Tibial nerve (tissue), 4 donors: ENCODE measurements at regions not wholly inside any gene's neighbourhood (a gene's known extent, or its start where the extent isn't known, plus 50 kb on each side); places are given as distances from the start of the nearest gene placed in this dataset. TPM values are rescaled to one million over a fixed set of nuclear protein-coding genes. Genes with fewer than 3 reads are reported as not detected.

Experiments used
- DNase-seq, 2 donors: peaks; one replicate each; pipeline ENCODE4 v3.0.0-alpha.2; 2019; ENCODE audit warnings: low spot score in 2 of 2
- H3K27ac ChIP-seq, 4 donors: fragments of 200-600 bp; sonication (generic) in 3 of 4; one replicate each; pipeline ENCODE4 v1.5.1; 2017 to 2019; ENCODE audit warnings: mild to moderate bottlenecking in 1 of 4
- H3K27me3 ChIP-seq, 2 donors: fragments of 200-600 bp; sonication (generic) in 1 of 2; one replicate each; pipeline versions ENCODE4 v1.5.1 to v1.6.0; 2017 to 2019
- H3K36me3 ChIP-seq, 3 donors: fragments of 200-600 bp; sonication (generic); one replicate each; pipeline ENCODE4 v1.5.1; 2018 to 2019
- H3K4me1 ChIP-seq, 4 donors: fragments of 200-600 bp; sonication (generic) in 3 of 4; one replicate each; pipeline ENCODE4 v1.5.1; 2017 to 2019
- H3K4me3 ChIP-seq, 4 donors: fragments of 200-600 bp; sonication (generic) in 3 of 4; one replicate each; pipeline ENCODE4 v1.5.1; 2017 to 2019; ENCODE audit warnings: mild to moderate bottlenecking in 1 of 4, moderate library complexity in 1 of 4
- H3K9me3 ChIP-seq, 4 donors: fragments of 200-600 bp; sonication (generic) in 3 of 4; one replicate each; pipeline ENCODE4 v1.5.1; 2017 to 2019
- CTCF ChIP-seq, 5 experiments: fragments of 200-600 bp in 3 of 5; fragments of 450-650 bp in 2 of 5; sonication (generic) in 3 of 5; IDR thresholded peaks; one replicate each; pipeline ENCODE4 v1.5.1; 2016 to 2019; ENCODE audit warnings: antibody characterized with exemption in 5 of 5, mild to moderate bottlenecking in 3 of 5, moderate library complexity in 2 of 5
- EP300 ChIP-seq, 2 donors: sonication (generic); formaldehyde crosslinking; IDR thresholded peaks; one replicate each; pipeline ENCODE4 v1.6.1; 2017; ENCODE audit warnings: antibody characterized with exemption in 2 of 2, mild to moderate bottlenecking in 1 of 2
- POLR2A ChIP-seq, 2 donors: fragments of 450-650 bp; IDR thresholded peaks; one replicate each; pipeline ENCODE4 v1.6.1; 2017; ENCODE audit warnings: antibody characterized with exemption in 2 of 2, mild to moderate bottlenecking in 2 of 2, moderate library complexity in 2 of 2
- WGBS, 2 donors: methylation state at CpG; one replicate each; pipeline ENCODE4 v1.1.5; 2018; 5-methylcytosine and 5-hydroxymethylcytosine counted together
- small RNA-seq: library from RNA; depleted of rRNA; stranded (forward); fragments of <200 nt; gene quantifications from one replicate; pipeline ENCODE3, GENCODE V24; 2016

DNA sequence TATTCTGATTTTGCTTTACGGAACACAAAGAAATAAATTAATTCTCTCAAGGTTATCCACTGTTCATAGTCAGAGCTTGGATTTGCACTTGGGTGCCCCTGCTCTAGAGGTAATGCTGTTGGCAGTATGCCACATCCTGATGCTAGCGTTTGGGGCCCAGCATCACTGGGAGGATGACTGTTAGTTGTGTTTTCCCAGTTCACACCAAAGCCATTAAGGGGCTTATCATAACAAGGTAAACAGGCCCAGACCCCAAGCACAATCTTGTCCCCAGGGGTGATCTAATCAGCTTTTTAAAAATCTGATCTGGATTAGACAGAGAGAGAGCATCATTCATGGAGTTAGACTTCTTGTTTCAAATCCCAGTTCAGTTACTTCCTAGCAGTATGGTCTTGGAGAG lies 60.2 kb upstream of the PBX1 start:
- Histone ChIP-seq H3K4me1 (no peaks in the 10 kb centered on the region), H3K27ac (no peak overlapping the region), H3K36me3 (no peaks in the 10 kb centered on the region), H3K9me3 (peaks cover 0 to 28% (median 0%) of the 10 kb centered on the region in 4 donors), H3K27me3 (no peaks in the 10 kb centered on the region), H3K4me3 (no peak overlapping the region)
- 75 to 77% methylated on average over 2 of the region's 2 CpGs for WGBS, 2 donors
- no peak for DNase-seq
- TF ChIP-seq EP300 (IDR thresholded peaks at IDR 0.05) (no peak), POLR2A (IDR thresholded peaks at IDR 0.05) (no peak), CTCF (IDR thresholded peaks at IDR 0.05) (no peak)

DNA sequence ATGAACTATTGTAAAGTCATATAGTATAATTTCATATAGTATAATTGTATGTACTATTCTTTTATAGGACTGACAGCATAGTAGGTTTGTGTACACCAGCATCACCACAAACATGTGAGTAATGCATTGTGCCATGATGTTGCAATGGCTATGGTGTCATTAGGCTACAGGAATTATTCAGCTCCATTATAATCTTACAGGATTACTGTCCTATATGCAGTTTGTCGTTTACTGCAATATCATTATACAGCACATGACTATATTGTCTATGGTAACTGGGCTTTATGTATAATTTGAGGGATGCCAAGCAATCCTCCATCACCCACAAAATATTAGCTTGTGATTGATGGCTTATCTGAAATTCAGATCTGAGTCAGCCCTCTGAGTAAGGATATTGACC lies 54.2 kb upstream of the PBX1 start:
- TF ChIP-seq EP300 (IDR thresholded peaks at IDR 0.05) (no peak), POLR2A (IDR thresholded peaks at IDR 0.05) (no peak), CTCF (IDR thresholded peaks at IDR 0.05) (no peak)
- H3K36me3 ChIP-seq = no peaks in the 10 kb centered on the region
- H3K4me3 ChIP-seq = no peak overlapping the region
- no peak for DNase-seq
- no peaks in the 10 kb centered on the region for H3K27me3 ChIP-seq
- H3K4me1 ChIP-seq = no peaks in the 10 kb centered on the region
- no peak overlapping the region for H3K27ac ChIP-seq
- peaks cover 0 to 28% (median 0%) of the 10 kb centered on the region in 4 donors for H3K9me3 ChIP-seq
- WGBS, 2 donors = 83 to 91% methylated on average over 1 of the region's 1 CpG

Small RNA genes lying in the stretch of these regions (small RNA-seq; reads per million reads assigned to genes)
- not detected for gene RF00012
- not detected for gene RNA5SP62
- not detected for gene RNA5SP63
- gene RNU5F-6P = not detected
